ENCODE measurements at regions not wholly inside any gene's neighbourhood (a gene's known extent, or its start where the extent isn't known, plus 50 kb on each side); places are given as distances from the start of the nearest gene placed in this dataset.

DNA sequence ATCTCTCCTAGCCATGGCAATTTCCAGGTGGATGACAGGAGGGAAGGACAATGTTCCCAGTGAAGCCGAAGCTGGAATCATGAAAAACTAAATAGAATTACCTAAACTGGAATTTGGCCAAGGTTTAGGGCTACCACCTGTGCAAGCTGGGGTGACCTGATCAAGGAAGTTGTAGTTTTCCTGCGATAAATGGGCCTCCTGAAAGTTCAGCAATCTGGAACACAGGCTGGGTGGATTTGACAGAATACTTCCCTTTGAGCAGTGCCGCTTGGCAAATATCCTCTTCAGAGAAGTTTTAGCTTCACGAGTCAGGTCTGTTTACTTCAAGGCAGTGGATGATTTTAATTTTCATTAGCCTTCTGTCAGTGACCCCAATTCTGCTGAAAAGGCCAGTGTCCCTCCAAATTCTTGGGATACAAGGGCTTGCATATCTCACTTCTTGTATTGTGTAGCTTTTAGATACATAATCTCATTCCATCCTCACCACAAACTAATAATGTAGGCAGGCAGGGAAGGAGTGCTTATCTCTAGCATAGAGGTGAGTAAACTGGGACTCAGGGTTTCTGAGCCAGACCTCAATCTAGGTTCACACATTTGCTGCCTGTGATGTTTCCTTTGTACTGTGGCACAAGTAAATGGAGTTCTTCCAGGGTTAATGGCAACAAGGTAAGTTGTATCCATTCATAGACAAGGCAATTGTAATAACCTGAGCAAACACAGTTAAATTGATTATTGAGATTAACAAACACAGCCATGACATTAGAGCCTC is 349.4 kb downstream of the NUF2 start:
- H2AFZ ChIP-seq (ENCODE audit: low read length), result no peak overlapping the region
- WGBS (ENCODE audit: extremely low coverage, insufficient read length, low lambda C conversion rate), result no CpG with 5 or more reads among the region's 4 CpGs

More for the DNA sequence above, 349.4 kb downstream of the NUF2 start:
- H2BK15ac ChIP-seq (ENCODE audit: low read depth, low read length), result no peak overlapping the region
- H2BK20ac ChIP-seq (ENCODE audit: low read depth, low read length, poor library complexity, severe bottlenecking), result no peak overlapping the region
- H3K4me3 Mint-ChIP-seq, result no peak overlapping the region
- H3K4me1 Mint-ChIP-seq, result peaks cover 3 to 5% of the 10 kb centered on the region in 2 experiments; a peak in 3 of 4 replicates
- H2BK12ac ChIP-seq (ENCODE audit: insufficient read length, low read depth, low read length), result no peak overlapping the region
- no peak overlapping the region for H3T11ph ChIP-seq (ENCODE audit: low read length)
- H3K23me2 ChIP-seq (ENCODE audit: insufficient read length, low read depth, low read length, poor library complexity, severe bottlenecking), result no peaks in the 10 kb centered on the region
- H2BK120ac ChIP-seq (ENCODE audit: low read depth, low read length, poor library complexity, severe bottlenecking), result no peak overlapping the region
- TF ChIP-seq, protein P1, sequence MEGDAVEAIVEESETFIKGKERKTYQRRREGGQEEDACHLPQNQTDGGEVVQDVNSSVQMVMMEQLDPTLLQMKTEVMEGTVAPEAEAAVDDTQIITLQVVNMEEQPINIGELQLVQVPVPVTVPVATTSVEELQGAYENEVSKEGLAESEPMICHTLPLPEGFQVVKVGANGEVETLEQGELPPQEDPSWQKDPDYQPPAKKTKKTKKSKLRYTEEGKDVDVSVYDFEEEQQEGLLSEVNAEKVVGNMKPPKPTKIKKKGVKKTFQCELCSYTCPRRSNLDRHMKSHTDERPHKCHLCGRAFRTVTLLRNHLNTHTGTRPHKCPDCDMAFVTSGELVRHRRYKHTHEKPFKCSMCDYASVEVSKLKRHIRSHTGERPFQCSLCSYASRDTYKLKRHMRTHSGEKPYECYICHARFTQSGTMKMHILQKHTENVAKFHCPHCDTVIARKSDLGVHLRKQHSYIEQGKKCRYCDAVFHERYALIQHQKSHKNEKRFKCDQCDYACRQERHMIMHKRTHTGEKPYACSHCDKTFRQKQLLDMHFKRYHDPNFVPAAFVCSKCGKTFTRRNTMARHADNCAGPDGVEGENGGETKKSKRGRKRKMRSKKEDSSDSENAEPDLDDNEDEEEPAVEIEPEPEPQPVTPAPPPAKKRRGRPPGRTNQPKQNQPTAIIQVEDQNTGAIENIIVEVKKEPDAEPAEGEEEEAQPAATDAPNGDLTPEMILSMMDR (conservative IDR thresholded peaks at IDR 0.05), result no peak
- H3K27me3 Mint-ChIP-seq (ENCODE audit: low read depth), result no peaks in the 10 kb centered on the region
- H3K9me3 ChIP-seq (ENCODE audit: control insufficient read depth, low read depth, low read length), result no peaks in the 10 kb centered on the region
- H3K36me3 Mint-ChIP-seq (ENCODE audit: insufficient read depth in 1 of 3, low read depth in 3 of 3), result no peaks in the 10 kb centered on the region; a peak in 1 of 7 replicates
- H3K4ac ChIP-seq (ENCODE audit: low read depth, low read length), result no peak overlapping the region
- no peak overlapping the region for H3K4me2 ChIP-seq (ENCODE audit: insufficient read depth, insufficient read length, low read length)
- H3K18ac ChIP-seq (ENCODE audit: insufficient read length, low read depth, low read length), result no peak overlapping the region
- no peak overlapping the region for H3K56ac ChIP-seq (ENCODE audit: insufficient read length, low read depth, low read length)
- H4K91ac ChIP-seq (ENCODE audit: insufficient read length, low read depth, low read length), result no peak overlapping the region
- no peak overlapping the region for H3K14ac ChIP-seq (ENCODE audit: insufficient read depth, low read length)
- H3K79me1 ChIP-seq (ENCODE audit: insufficient read depth, low read depth, low read length, poor library complexity, severe bottlenecking), result no peaks in the 10 kb centered on the region
- no peak overlapping the region for H3K27ac Mint-ChIP-seq
- 0 out of 5 replicates have a peak, but pooled peaks cover 0 to 2% of the 10 kb centered on the region in 2 experiments for H3K9me3 Mint-ChIP-seq
- H2BK5ac ChIP-seq (ENCODE audit: insufficient read length, low read length), result no peak overlapping the region
- no peaks in the 10 kb centered on the region for H4K20me1 ChIP-seq (ENCODE audit: control insufficient read depth, insufficient read depth, insufficient read length)
- H3K27me3 ChIP-seq (ENCODE audit: insufficient read depth, low read length), result no peaks in the 10 kb centered on the region
- no peaks in the 10 kb centered on the region for H3K4me1 ChIP-seq (ENCODE audit: insufficient read depth, low read length)
- no peak overlapping the region for H3K9ac ChIP-seq (ENCODE audit: extremely low read depth, insufficient read length, low read length)
- no peak overlapping the region for H3K27ac ChIP-seq (ENCODE audit: insufficient read length, low read depth, low read length)
- no peak overlapping the region for H3K23ac ChIP-seq (ENCODE audit: insufficient read length, low read depth, low read length)
- no peak overlapping the region for H2AK5ac ChIP-seq (ENCODE audit: insufficient read length, low read length)
- no peak overlapping the region for H4K8ac ChIP-seq (replicated peaks; ENCODE audit: insufficient read length, low read depth, low read length)
- no peak overlapping the region for H4K5ac ChIP-seq (ENCODE audit: insufficient read length, low read depth, low read length)
- H3K79me2 ChIP-seq (ENCODE audit: insufficient read depth, low read length), result no peaks in the 10 kb centered on the region
- DNase-seq, result no peak
